ENCODE measurements at regions not wholly inside any gene's neighbourhood (a gene's known extent, or its start where the extent isn't known, plus 50 kb on each side); places are given as distances from the start of the nearest gene placed in this dataset.

DNA sequence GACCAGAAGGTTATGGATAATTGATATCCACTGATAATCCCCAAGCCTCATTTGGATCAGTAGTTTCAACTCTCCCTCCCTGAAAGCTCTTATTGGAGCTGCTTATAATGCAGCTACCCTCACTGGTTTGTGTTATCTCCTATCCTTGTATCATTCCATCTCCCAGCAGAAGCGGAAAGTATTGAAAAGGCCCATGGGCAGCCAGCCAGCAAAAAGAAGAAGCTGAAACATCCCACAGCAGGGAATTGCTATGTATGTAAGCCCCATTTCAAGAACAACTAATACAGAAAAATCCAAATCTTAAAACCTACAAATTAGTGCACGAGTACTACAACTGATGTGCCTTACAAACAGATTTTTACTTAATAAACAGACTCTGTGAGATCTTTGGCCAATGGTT is 269.0 kb upstream of the ECI2 start:
- no peaks in the 10 kb centered on the region for H3K27me3 ChIP-seq
- peaks cover 0 to 13% (median 3%) of the 10 kb centered on the region in 4 donors for H3K4me1 ChIP-seq
- intact Hi-C loops (cut with DNase I; ENCODE audit: low total_unique reads), result no loop called here
- 87 to 100% methylated on average over 1 to 2 of the region's 2 CpGs for WGBS, 2 donors (ENCODE audit: low coverage in 1 of 2)
- in situ Hi-C loops (cut with MboI; ENCODE audit: low pct_ligation_motif_present in 1 of 4, low pct_unique_long_range_greater_than_20kb in 1 of 4, low sequenced_read_pairs in 3 of 4), result no loop called here
- no peak overlapping the region for H3K4me3 ChIP-seq
- no peak overlapping the region for H3K27ac ChIP-seq
- no peak for DNase-seq
- no peaks in the 10 kb centered on the region for H3K36me3 ChIP-seq
- no peak for TF ChIP-seq POLR2A (IDR thresholded peaks at IDR 0.05)
- TF ChIP-seq, protein P1, sequence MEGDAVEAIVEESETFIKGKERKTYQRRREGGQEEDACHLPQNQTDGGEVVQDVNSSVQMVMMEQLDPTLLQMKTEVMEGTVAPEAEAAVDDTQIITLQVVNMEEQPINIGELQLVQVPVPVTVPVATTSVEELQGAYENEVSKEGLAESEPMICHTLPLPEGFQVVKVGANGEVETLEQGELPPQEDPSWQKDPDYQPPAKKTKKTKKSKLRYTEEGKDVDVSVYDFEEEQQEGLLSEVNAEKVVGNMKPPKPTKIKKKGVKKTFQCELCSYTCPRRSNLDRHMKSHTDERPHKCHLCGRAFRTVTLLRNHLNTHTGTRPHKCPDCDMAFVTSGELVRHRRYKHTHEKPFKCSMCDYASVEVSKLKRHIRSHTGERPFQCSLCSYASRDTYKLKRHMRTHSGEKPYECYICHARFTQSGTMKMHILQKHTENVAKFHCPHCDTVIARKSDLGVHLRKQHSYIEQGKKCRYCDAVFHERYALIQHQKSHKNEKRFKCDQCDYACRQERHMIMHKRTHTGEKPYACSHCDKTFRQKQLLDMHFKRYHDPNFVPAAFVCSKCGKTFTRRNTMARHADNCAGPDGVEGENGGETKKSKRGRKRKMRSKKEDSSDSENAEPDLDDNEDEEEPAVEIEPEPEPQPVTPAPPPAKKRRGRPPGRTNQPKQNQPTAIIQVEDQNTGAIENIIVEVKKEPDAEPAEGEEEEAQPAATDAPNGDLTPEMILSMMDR (IDR thresholded peaks at IDR 0.05), result no peak
- no peak for TF ChIP-seq EP300 (IDR thresholded peaks at IDR 0.05; ENCODE audit: low read depth)
- TF ChIP-seq POLR2AphosphoS5 (IDR thresholded peaks at IDR 0.05), result no peak
- no peaks in the 10 kb centered on the region for H3K9me3 ChIP-seq

GRCh38 chr6:4403828-4404227 is 268.5 kb upstream of the ECI2 start:
- DNase-seq, result no peak
- in situ Hi-C loops (cut with MboI; ENCODE audit: low pct_ligation_motif_present in 1 of 4, low pct_unique_long_range_greater_than_20kb in 1 of 4, low sequenced_read_pairs in 3 of 4), result no loop called here
- H3K36me3 ChIP-seq, result no peaks in the 10 kb centered on the region

GRCh38 chr6:4403023-4403752 is 267.8 kb upstream of the ECI2 start:
- Histone ChIP-seq H3K9me3 (no peaks in the 10 kb centered on the region), H3K36me3 (no peaks in the 10 kb centered on the region), H3K4me1 (peaks cover 0 to 13% (median 3%) of the 10 kb centered on the region in 4 donors), H3K27me3 (no peaks in the 10 kb centered on the region), H3K27ac (peak overlapping the region in 2 of 4 donors; percentile 26 to 27), H3K4me3 (no peak overlapping the region)
- in situ Hi-C loops (cut with MboI; ENCODE audit: low pct_ligation_motif_present in 1 of 4, low pct_unique_long_range_greater_than_20kb in 1 of 4, low sequenced_read_pairs in 3 of 4), result no loop called here
- intact Hi-C loops (cut with DNase I; ENCODE audit: low total_unique reads), result no loop called here
- TF ChIP-seq POLR2A (IDR thresholded peaks at IDR 0.05) (no peak), EP300 (IDR thresholded peaks at IDR 0.05; ENCODE audit: low read depth) (no peak), POLR2AphosphoS5 (IDR thresholded peaks at IDR 0.05) (no peak)
- TF ChIP-seq, protein P1 (IDR thresholded peaks at IDR 0.05), result no peak
- 82 to 87% methylated on average over 5 to 12 of the region's 12 CpGs for WGBS, 2 donors (ENCODE audit: low coverage in 1 of 2)
- DNase-seq, result no peak

More at GRCh38 chr6:4403828-4404227, 268.5 kb upstream of the ECI2 start:
- no peaks in the 10 kb centered on the region for H3K27me3 ChIP-seq
- WGBS, 2 donors (ENCODE audit: low coverage in 1 of 2), result 67 to 74% methylated on average over 3 to 4 of the region's 4 CpGs
- H3K9me3 ChIP-seq, result no peaks in the 10 kb centered on the region
- peaks cover 0 to 13% (median 3%) of the 10 kb centered on the region in 4 donors for H3K4me1 ChIP-seq
- no peak for TF ChIP-seq POLR2AphosphoS5 (IDR thresholded peaks at IDR 0.05)
- no peak for TF ChIP-seq POLR2A (IDR thresholded peaks at IDR 0.05)
- TF ChIP-seq, protein P1 (IDR thresholded peaks at IDR 0.05), result no peak
- no peak for TF ChIP-seq EP300 (IDR thresholded peaks at IDR 0.05; ENCODE audit: low read depth)
- H3K4me3 ChIP-seq, result no peak overlapping the region
- H3K27ac ChIP-seq, result no peak overlapping the region
- intact Hi-C loops (cut with DNase I; ENCODE audit: low total_unique reads), result no loop called here

DNA sequence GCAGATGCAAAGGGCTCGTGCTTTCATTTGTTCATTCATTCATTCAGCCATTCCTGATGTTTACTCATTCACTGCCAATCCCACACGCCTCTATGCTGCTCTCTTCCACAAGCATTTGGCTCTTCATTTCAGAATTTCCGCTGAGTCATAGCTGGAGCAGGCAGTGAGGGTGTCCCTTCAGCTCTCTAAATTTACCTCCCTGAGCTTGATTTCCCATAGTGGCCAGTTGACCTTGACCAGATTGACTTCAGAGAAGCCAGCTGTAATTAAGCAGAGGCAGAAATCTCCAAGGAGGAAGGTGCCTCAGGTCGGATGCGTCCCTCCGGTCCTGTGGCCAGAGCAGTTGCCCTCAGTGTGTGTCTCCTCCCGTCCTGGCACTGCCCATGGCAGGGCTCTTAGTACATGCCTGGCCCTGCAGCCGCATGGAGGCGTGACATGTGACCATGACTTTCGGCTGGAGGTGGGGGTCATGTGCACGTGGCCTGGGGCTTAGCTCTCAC is 267.2 kb upstream of the ECI2 start:
- Histone ChIP-seq H3K27ac (peak overlapping the region in 2 of 4 donors; percentile 26 to 27), H3K4me1 (peaks cover 0 to 13% (median 3%) of the 10 kb centered on the region in 4 donors), H3K36me3 (no peaks in the 10 kb centered on the region), H3K9me3 (no peaks in the 10 kb centered on the region), H3K4me3 (no peak overlapping the region), H3K27me3 (no peaks in the 10 kb centered on the region)
- TF ChIP-seq POLR2A (IDR thresholded peaks at IDR 0.05) (no peak), EP300 (IDR thresholded peaks at IDR 0.05; ENCODE audit: low read depth) (no peak)
- TF ChIP-seq, protein P1 (IDR thresholded peaks at IDR 0.05), result no peak
- intact Hi-C loops (cut with DNase I; ENCODE audit: low total_unique reads) (no loop called here), in situ Hi-C loops (cut with MboI; ENCODE audit: low pct_ligation_motif_present in 1 of 4, low pct_unique_long_range_greater_than_20kb in 1 of 4, low sequenced_read_pairs in 3 of 4) (no loop called here)
- WGBS, 2 donors (ENCODE audit: low coverage in 1 of 2), result 69 to 71% methylated on average over 2 to 11 of the region's 11 CpGs
- no peak for DNase-seq

Measured in transverse colon (tissue), 4 donors.